ENCODE measurements at regions not wholly inside any gene's neighbourhood (a gene's known extent, or its start where the extent isn't known, plus 50 kb on each side); places are given as distances from the start of the nearest gene placed in this dataset.

- 50 to 72% (median 65%) methylated on average over 2 of the region's 2 CpGs for WGBS, 4 donors
Observed at GRCh38 chr5:113950186-113950585, 411.7 kb upstream of the KCNN2 start.

DNA sequence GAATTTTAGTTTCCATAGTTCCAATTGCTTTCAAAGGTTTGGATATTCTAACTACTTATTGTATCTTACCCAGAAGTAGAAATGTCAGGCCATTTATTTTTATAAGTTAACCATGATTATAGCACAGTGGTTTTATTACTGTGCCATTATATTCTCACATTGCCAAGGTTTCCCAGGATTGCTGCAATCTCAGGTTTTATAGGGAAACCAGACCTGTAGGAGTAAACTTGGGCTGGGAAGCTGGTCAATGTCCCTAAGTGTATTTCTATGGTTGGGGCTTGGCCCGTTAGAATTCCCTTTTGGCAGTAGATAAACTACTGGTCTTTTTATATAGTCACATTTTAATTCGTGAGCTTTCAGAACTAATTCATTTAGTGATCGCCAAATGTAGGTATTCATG, 396.6 kb upstream of the KCNN2 start:
- DNase-seq (no peak), ATAC-seq (no peak)
- 78 to 93% (median 85%) methylated on average over 3 of the region's 3 CpGs for WGBS, 4 donors
- Histone ChIP-seq H3K4me3 (no peak overlapping the region), H3K27me3 (no peaks in the 10 kb centered on the region), H3K36me3 (no peaks in the 10 kb centered on the region), H3K9me3 (peaks cover 0 to 19% (median 3%) of the 10 kb centered on the region in 12 donors), H3K4me1 (no peaks in the 10 kb centered on the region), H3K27ac (no peak overlapping the region)
- no peak for TF ChIP-seq POLR2A (IDR thresholded peaks at IDR 0.05)
- TF ChIP-seq, protein P1, sequence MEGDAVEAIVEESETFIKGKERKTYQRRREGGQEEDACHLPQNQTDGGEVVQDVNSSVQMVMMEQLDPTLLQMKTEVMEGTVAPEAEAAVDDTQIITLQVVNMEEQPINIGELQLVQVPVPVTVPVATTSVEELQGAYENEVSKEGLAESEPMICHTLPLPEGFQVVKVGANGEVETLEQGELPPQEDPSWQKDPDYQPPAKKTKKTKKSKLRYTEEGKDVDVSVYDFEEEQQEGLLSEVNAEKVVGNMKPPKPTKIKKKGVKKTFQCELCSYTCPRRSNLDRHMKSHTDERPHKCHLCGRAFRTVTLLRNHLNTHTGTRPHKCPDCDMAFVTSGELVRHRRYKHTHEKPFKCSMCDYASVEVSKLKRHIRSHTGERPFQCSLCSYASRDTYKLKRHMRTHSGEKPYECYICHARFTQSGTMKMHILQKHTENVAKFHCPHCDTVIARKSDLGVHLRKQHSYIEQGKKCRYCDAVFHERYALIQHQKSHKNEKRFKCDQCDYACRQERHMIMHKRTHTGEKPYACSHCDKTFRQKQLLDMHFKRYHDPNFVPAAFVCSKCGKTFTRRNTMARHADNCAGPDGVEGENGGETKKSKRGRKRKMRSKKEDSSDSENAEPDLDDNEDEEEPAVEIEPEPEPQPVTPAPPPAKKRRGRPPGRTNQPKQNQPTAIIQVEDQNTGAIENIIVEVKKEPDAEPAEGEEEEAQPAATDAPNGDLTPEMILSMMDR (IDR thresholded peaks at IDR 0.05): no peak
- intact Hi-C loops (cut with DNase I): no loop called here

More at GRCh38 chr5:113950186-113950585, 411.7 kb upstream of the KCNN2 start:
- H3K9me3 ChIP-seq: peaks cover 0 to 15% (median 1%) of the 10 kb centered on the region in 12 donors
- TF ChIP-seq, protein P1 (IDR thresholded peaks at IDR 0.05): no peak
- no peak for TF ChIP-seq POLR2A (IDR thresholded peaks at IDR 0.05)
- intact Hi-C loops (cut with DNase I): no loop called here
- H3K27me3 ChIP-seq: no peaks in the 10 kb centered on the region
- H3K27ac ChIP-seq: no peak overlapping the region
- no peak overlapping the region for H3K4me3 ChIP-seq
- H3K36me3 ChIP-seq: no peaks in the 10 kb centered on the region
- H3K4me1 ChIP-seq: no peaks in the 10 kb centered on the region
- DNase-seq (no peak), ATAC-seq (peak in 2 of 4 donors; percentile 36 to 54)

GRCh38 chr5:113969901-113970300, 392.0 kb upstream of the KCNN2 start:
- ATAC-seq (no peak), DNase-seq (no peak)
- H3K4me1 ChIP-seq: no peaks in the 10 kb centered on the region
- no peaks in the 10 kb centered on the region for H3K27me3 ChIP-seq
- intact Hi-C loops (cut with DNase I): no loop called here
- H3K36me3 ChIP-seq: no peaks in the 10 kb centered on the region
- no peak overlapping the region for H3K4me3 ChIP-seq
- H3K27ac ChIP-seq: no peak overlapping the region
- no peak for TF ChIP-seq POLR2A (IDR thresholded peaks at IDR 0.05)
- TF ChIP-seq, protein P1 (IDR thresholded peaks at IDR 0.05): no peak
- peaks cover 0 to 6% (median 0%) of the 10 kb centered on the region in 12 donors for H3K9me3 ChIP-seq

GRCh38 chr5:113971454-113971853, 390.4 kb upstream of the KCNN2 start:
- DNase-seq (no peak), ATAC-seq (no peak)
- H3K36me3 ChIP-seq: no peaks in the 10 kb centered on the region
- H3K9me3 ChIP-seq: no peaks in the 10 kb centered on the region
- H3K4me1 ChIP-seq: no peaks in the 10 kb centered on the region
- no peak overlapping the region for H3K4me3 ChIP-seq
- no peaks in the 10 kb centered on the region for H3K27me3 ChIP-seq
- WGBS, 4 donors: 29 to 40% (median 36%) methylated on average over 1 of the region's 1 CpG
- TF ChIP-seq, protein P1 (IDR thresholded peaks at IDR 0.05): no peak
- TF ChIP-seq POLR2A (IDR thresholded peaks at IDR 0.05): no peak
- intact Hi-C loops (cut with DNase I): no loop called here
- no peak overlapping the region for H3K27ac ChIP-seq
